Mucosa of gallbladder (tissue), 1 donor: ENCODE measurements at regions not wholly inside any gene's neighbourhood (a gene's known extent, or its start where the extent isn't known, plus 50 kb on each side); places are given as distances from the start of the nearest gene placed in this dataset.
"Not testable (repeated sequence)": the region's sequence is repeated elsewhere in the genome, so short reads cannot be mapped to it uniquely, and the experiment has no call there.

Experiments used
- DNase-seq: peaks from one replicate; pipeline ENCODE4 v3.0.0-alpha.2; 2020; ENCODE audit warnings: low spot score
- donor health status: DM: no; HTN: no; CAD: no.

DNA sequence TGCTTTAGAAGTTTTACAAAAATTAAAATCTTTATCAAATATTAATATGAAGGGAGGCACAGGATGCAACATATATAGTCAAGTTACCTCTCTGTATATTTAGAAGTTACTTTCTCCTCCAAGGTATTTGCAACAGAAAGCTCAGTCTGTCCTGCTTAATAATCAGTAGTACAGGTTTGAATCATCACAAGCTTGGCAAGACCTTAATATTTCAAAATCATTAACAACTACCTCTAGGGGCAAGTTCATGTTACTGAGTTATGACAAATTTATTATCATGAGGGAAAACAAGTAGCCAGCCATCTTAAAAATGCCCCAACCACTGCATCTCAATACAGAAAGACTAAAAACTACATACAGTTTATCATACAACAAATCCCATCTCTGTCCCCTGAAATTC is 116.0 kb downstream of the PMAIP1 start:
- DNase-seq: not testable (repeated sequence)

DNA sequence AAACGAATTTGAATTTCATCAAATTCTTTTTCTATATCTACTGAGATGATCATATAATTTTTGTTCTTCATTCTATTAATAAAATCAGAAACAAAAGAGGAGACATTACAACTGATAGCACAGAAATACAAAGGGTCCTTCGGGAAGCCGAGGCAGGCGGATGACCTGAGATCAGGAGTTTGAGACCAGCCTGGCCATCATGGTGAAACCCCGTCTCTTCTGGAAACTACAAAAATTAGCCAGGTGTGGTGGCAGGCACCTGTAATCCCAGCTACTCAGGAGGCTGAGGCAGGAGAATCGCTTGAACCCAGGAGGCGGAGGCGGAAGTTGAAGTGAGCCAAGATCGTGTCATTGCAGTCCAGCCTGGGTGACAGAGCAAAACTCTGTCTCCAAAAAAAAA is 113.4 kb downstream of the PMAIP1 start:
- not testable (repeated sequence) for DNase-seq

DNA sequence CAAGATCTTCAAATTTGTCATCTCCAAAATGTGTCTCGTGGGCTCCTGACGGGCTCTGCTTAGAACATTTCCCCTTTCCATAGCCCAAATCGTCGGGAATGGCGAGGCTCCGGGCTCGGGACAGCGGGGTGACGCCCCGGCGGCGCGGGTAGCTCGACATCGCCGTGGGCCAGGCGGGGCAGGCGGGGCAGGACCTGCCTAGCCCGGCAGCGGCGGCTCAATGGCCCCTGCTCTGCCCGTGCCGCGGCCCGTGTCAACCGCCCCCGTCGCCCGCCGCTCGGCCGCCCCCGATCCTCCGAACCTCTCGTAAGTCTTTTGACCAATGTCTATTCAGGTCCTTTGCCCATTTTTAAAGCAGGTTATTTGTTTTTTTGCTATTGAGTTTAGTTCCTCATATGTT is 111.2 kb downstream of the PMAIP1 start:
- no peak for DNase-seq

DNA sequence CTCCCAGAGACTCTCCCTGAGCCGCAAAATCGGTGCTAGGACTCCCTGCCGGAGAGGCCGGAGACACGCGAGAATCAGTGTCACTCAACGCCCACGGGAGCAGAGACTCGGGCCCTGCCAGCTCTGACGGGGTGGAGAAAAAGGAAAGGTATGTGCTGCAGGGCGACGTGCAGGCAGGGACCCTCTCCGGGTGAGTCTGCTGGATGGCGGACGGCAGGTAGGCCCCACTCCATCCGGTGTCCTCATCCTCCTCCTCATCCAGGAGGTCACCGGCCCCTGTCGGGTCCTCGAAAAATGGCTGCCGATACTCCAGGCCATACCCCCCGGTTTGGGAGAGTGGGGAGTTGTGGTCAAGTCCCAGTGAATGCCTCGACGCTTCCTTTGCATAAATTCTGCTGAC is 110.7 kb downstream of the PMAIP1 start:
- DNase-seq: no peak

DNA sequence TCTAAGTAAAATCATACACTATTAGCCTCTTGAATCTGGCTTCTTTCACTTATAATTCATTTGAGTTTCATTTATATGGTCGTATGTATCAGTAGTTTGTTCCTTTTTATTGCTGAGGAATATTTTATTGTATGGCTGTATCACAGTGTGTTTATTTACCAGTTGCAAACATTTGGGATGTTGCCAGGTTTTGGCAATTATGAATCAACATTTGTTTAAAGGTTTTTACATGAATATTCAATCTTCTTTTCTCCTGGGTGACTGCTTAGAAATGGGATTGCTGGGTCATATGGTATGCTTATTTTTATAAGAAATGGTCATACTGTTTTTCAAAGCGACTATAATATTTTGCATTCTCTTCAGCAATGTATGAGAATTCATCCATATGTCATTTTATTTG is 107.9 kb downstream of the PMAIP1 start:
- no peak for DNase-seq

DNA sequence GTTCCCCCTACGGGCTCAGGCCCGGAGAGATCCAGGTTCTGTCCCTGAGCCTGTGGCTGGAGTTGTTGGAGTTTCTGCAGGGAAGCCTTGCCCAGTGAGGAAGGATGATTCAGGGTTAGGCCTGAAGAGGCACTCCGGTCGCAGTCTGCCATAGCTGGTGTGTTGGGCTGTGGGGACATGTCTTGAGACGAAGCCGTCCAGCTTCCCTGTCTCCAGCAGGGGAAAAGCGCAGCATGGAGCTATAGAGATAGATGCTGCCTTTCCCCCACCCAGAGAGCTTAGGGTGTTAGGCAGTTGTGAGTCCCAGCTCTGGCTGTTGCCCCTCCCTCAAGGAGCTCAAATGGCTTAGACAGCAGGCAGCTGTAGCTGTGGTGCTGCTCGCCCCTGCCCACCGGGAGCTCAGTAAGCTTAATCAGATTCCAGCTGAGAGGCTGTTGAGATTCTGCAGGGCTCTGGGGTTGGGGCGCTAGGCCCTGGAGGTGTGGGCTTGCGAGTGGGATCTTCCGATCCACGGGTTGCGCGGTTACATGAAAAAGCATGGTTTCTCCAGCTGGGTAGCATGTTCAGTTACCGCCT is 103.9 kb downstream of the PMAIP1 start:
- DNase-seq: no peak

DNA sequence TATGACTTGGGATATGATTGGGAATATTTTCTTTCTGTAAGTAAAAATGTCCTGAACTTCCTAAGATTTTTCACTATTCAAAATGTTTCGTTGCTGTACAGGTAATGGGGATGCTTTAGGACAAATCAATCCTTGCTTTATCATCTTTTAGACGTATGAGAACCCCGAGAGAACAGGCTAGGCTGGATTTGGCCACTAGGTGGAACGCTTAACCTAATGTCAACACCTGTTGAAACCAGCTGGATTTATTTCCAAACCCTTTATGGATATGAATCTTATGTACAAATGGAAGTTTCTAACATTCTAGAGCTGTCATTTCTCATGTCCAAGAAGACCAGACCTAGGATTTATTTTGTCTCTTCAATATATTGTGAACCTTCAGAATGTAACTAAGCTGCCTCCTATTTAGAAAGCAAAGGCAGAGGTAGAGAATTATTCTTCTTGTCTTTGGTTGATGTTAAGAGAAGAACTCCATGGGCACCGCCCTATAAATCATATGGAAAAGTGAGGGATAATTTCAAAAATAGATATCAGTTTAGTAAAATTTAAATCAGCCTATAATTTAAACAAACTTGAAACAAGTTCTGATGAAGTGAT is 96.7 kb downstream of the PMAIP1 start:
- no peak for DNase-seq

DNA sequence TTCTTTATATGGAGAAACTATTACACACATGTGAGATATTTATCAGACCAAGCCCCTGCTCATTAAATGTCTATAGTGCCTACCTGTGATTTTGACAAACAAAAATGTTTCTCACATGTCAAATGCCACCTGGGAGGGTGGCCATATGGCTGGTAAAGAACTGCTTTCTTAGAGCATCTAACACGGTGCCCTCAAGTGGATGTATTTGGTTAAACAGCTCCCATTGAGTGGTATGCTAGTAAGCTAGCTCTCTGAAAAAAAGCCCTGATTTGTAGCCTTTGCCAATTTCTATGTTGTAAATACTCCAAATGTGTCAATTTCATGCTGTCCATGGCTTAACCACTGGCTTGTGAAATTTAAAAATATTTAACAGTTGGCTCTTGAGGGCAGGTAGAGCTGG is 94.6 kb downstream of the PMAIP1 start:
- DNase-seq: no peak

DNA sequence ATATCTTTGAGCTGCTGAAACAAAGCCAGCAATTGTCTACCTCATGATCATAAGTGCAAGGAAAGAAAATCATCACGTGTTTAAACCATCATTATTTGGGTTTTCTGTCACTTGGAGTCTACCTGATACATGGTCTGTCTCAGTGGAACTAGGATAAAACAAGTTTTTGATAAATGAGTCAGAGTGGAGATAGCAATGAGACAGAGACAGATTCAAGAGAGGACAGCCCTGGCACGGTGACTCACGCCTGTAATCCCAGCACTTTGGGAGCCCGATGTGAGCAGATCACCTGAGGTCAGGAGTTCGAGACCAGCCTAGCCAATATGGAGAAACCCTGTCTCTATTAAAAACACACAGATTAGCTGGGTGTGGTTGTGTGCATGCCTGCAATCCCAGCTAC is 93.8 kb downstream of the PMAIP1 start:
- DNase-seq: no peak

DNA sequence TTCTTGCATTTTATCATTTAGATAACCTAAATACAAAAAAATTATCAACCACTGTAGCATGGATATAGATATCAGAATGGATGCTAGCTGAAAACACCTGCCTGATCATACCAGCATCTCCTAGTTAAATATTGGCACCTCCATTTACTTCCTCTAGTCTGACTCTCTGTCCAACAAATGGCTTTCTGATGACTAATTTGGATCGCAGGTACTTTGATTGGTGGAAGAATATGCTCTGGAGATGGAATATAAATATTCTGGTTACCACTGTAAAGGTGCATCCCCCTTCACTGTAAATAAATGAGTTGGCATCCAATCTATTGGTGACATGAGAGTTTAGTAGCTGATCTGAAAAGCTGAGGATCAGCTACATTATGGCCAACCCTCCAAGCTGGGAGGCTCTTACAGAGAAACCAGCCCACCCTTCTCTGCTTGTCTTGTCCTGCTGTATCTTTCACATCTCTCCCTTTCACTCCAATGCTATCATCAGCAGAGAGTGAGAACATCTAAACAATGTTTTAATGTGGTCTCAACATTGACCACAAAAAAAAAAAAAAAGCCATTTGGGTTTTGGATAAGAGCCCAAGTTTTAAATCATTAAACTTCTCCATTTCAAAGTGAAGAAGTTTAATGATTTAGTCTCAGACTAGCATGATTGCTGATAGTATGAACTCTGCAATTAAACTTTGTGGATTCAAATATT is 90.5 kb downstream of the PMAIP1 start:
- DNase-seq: no peak

DNA sequence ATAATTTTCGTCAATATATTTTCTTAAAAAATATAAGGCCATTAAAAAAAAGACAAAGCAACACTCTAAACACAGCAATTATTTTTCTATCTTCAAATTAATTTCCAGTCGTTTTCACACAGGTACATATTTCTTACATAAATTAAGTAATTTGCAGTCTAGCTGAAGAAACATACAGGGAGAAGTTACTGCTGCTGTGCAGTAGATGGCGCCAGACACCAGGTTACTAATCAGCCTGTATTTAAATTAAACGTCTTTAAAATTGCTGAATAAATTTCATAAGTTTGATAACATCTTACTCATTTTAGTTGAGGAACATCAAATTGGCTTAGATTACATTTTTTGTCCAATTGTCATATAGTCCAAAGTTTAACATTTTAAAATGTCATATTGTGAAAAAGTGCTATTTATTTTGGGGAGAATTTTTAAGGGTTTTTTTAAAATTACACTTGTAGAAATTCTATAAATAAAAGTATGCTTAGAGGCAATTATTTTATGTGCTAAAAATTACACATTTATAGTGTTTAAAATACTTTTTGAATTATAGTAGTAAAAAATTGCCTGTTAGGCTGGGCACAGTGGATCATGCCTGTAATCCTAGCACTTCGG is 88.4 kb downstream of the PMAIP1 start:
- peak; percentile 25 for DNase-seq

DNA sequence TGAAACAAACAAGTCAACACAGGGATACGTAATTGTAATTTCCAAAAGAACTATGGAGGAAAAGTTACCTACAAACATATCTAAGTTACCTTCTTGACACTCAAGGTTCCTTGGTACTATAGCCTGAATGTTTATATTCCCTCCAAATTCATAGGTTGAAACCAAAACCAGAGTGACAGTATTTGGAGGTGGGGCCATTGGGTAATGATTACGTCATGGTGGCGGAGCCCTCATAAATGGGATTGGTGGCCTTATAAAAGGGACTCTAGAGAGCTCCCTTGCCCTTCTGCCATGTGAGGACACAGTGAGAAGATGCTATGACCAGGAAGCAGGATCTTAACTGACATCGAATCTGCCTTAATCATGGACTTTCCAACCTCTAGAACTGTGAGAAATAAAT is 87.3 kb downstream of the PMAIP1 start:
- no peak for DNase-seq

DNA sequence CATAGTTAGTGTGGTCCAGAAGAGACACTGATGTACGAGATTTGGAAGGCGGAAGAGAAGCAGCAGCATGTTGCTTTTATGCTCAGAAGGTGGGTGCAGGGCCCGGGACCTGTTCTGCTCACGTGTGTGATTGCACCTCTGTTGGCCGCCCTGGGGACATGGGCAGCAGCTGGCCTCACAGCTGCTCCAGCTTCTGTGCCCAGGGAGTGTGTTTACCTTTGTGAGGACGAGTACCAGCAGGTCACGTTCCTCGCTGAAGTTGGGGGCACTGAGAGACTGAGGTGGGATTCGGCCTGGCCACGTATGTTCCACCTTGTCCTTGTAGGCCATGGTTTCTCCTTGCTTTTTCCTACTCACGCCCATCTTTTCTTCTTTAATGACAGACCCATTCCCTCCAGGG is 86.3 kb downstream of the PMAIP1 start:
- DNase-seq: no peak

DNA sequence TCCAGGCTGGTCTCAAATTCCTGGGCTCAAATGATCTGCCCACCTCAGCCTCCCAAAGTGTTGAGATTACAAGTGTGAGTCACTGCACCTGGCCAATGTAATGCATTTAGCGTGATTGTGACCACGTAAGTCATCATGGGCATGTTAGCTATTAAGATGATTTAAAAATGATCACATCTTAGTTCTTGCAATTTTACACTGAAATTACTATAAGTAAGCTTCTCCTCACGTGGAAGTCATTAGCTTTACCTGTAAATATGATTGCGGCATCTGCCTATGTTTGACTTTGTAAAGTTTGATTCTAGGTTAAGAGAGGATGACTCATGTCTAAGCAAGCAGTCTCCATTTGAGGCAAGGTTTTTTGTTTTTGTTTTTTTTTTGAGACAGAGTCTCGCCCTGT is 85.5 kb downstream of the PMAIP1 start:
- DNase-seq: no peak

DNA sequence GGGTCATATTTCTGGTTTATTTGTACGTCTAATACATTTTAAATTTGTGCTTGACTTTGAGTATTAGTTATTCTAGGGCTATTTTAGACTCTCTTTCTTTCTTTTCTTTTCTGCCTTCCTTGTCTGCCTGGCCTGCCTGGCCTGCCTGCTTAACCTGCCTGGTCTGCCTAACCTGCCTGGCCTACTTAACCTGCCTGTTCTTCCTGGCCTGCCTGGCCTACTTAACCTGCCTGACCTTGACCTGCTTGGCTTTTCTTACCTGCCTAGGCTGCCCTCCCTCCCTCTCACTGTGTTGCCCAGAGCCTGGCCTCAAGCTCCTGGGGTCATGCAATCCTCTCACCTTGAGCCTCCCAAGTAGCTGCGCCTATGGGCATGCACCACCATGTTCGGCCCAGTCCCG is 83.7 kb downstream of the PMAIP1 start:
- no peak for DNase-seq

DNA sequence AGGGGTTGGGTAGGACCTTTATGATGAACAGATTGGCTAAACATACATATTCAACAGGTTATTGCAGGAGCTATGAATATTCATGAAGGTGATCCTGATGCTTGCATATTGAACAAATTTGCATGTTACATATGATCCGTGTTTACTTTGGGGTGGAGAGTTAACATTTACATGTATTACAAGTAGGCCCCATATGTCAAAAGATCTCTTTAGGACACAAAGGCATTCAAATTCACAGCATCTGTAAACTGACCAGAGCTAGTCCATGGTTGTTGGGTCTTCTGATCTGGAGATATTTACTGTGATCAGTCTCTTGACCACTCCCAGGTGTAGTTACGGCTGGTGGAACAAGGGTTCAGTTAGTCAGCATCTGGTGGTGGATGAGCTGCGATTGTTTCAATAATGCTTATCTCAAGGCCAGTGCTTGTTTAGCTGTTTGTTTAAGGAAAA is 80.4 kb downstream of the PMAIP1 start:
- no peak for DNase-seq

DNA sequence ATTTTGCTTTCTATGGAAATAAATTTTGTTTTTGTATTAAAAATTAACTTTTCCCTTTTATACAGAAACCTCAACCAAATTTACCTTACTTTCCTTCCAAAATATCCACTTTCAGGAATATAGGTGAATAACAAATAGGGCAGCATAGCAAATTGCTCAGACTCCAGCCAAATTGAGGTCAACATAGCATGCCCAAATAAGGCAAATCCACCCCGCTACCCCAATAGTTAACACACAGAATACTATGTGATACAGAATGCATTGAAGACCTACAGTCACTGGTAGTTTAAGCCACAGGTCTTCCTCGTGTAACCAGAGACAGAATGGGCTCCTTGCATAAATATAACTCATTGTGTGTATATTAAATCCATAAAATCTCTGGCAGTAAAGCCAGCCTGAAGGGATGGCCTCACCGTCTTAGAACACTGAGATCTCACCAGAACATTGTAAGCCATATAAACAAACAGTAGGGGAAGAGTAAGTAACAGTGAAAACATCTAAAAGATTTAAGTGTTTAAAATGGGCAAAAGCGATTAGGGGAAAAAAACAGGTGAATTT is 72.2 kb downstream of the PMAIP1 start:
- DNase-seq: no peak

DNA sequence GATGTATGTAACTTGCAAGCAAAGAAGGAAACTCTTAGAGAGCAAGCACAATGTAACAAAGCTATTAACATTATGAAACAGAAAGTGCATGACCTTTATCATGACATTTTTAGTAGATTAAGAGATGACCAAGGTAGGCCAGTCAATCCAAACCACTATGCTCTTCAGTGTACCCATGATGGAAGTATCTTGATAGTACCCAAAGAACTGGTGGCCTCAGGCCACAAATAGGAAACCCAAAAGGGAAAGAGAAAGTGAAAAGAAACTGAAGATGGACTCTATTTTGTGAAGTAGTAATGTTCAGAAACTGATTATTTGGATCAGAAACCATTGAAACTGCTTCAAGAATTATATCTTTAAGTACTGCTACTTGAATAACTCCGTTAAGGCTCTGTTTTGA is 71.3 kb downstream of the PMAIP1 start:
- DNase-seq: not testable (repeated sequence)

DNA sequence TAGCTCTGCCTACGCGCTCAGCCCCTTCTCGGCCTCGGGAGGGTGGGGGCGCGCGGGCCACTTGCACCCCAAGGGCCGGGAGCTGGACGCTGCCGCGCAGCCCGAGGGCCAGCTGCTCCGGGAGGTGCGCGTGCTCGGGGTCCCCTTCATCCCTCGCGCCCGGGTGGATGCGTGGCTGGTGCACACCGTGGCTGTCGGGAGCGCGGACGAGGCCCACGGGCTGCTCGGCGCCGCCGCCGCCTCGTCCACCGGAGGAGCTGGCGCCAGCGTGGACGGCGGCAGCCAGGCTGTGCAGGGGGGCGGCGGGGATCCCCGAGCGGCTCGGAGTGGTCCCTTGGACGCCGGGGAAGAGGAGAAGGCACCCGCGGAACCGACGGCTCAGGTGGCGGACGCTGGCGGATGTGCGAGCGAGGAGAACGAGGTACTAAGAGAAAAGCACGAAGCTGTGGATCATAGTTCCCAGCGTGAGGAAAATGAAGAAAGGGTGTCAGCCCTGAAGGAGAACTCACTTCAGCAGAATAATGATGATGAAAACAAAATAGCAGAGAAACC is 69.8 kb downstream of the PMAIP1 start:
- DNase-seq: not testable (repeated sequence)

DNA sequence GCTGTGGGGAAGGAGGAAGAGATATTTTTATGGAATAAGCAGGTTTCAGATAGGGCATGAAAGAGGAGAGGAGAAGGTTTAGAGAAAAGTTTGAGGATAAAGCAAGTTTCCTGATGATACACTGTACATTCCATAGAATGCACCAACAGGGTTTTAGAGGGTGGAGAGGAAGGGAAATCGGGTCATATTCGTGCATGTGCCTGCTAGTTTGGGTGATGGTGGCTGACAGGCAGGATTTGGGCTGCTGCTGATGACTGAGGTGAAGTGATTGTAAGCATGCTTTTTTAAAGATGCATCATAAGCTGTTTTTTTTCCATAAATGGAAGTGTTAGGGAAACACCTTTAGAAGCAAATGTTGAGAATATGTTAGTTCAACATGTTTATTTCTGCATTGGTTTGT is 68.8 kb downstream of the PMAIP1 start:
- DNase-seq: no peak

DNA sequence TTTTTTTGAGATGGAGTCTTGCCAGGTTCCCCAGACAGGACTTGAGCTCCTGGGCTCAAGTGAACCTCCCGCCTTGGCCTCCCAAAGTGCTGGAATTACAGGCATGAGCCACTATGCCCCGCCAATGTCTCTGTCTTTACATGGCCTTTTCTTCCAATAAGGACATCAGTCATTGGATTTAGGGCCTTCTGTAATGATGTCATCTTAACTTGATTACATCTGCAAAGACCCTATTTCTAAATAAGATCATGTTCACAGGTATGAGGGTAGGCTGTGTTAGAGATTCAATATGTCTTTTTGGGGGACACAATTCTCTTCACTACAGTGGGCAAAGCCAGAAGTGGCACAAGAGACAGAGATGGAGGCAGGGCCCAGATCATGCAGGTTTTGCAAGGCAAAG is 68.1 kb downstream of the PMAIP1 start:
- no peak for DNase-seq

DNA sequence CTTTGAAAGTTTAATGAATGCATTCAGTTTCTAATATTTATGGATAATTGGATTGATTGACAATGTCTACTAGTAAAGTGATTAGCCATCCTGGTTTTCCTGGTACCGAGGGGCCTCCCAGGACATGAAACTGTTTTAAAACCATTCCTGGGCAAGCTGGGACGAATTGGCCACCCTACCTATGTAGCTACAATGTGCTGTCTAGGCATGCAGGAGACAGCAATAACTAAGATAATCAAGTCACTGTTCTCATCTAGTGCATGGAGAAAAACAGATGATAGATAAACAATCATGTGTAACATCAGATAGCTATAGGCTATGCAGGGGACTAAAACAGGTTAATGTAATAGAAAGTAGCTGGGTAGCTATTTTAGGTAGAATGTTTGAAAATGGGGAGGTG is 67.1 kb downstream of the PMAIP1 start:
- DNase-seq: no peak
